Activated T-cell treated with anti-CD3 and anti-CD28 coated beads, Interleukin-2, amount 50 U/mL, for 48 hours (primary cell): ENCODE measurements at regions not wholly inside any gene's neighbourhood (a gene's known extent, or its start where the extent isn't known, plus 50 kb on each side); places are given as distances from the start of the nearest gene placed in this dataset.

Experiments
- DNase-seq, 2 experiments: peaks; one replicate each; pipeline ENCODE4 v3.0.0-alpha.2; 2020

- no peak for DNase-seq
Measured at GRCh38 chr4:181424362-181425016, 818.7 kb upstream of the TENM3 start.

GRCh38 chr4:181427076-181427475, 816.1 kb upstream of the TENM3 start:
- no peak for DNase-seq

- DNase-seq, result no peak
Measured at GRCh38 chr4:181431006-181431405, 812.2 kb upstream of the TENM3 start.

- no peak for DNase-seq
Measured at GRCh38 chr4:181431661-181432060, 811.5 kb upstream of the TENM3 start.

- no peak for DNase-seq
Measured at GRCh38 chr4:181432335-181432734, 810.9 kb upstream of the TENM3 start.

- no peak for DNase-seq
Measured at GRCh38 chr4:181437895-181438294, 805.3 kb upstream of the TENM3 start.

- no peak for DNase-seq
Measured at GRCh38 chr4:181438641-181439040, 804.6 kb upstream of the TENM3 start.

- DNase-seq, result no peak
Measured at GRCh38 chr4:181443021-181443420, 800.2 kb upstream of the TENM3 start.

- DNase-seq, result no peak
Measured at GRCh38 chr4:181465826-181466225, 777.4 kb upstream of the TENM3 start.

- DNase-seq, result no peak
Measured at GRCh38 chr4:181468451-181468850, 774.8 kb upstream of the TENM3 start.

GRCh38 chr4:181470306-181470705, 772.9 kb upstream of the TENM3 start:
- no peak for DNase-seq

- DNase-seq, result no peak
Measured at GRCh38 chr4:181475359-181475758, 767.8 kb upstream of the TENM3 start.

GRCh38 chr4:181475781-181476507, 767.3 kb upstream of the TENM3 start:
- no peak for DNase-seq

- no peak for DNase-seq
Measured at GRCh38 chr4:181476508-181476890, 766.7 kb upstream of the TENM3 start.

- no peak for DNase-seq
Measured at GRCh38 chr4:181477591-181477990, 765.6 kb upstream of the TENM3 start.

GRCh38 chr4:181478656-181479055, 764.5 kb upstream of the TENM3 start:
- DNase-seq, result no peak

- no peak for DNase-seq
Measured at GRCh38 chr4:181479141-181479540, 764.1 kb upstream of the TENM3 start.

GRCh38 chr4:181484396-181484795, 758.8 kb upstream of the TENM3 start:
- no peak for DNase-seq

- no peak for DNase-seq
Measured at GRCh38 chr4:181488926-181489325, 754.3 kb upstream of the TENM3 start.

GRCh38 chr4:181498148-181498547, 745.1 kb upstream of the TENM3 start:
- no peak for DNase-seq

- no peak for DNase-seq
Measured at GRCh38 chr4:181502611-181503010, 740.6 kb upstream of the TENM3 start.

- no peak for DNase-seq
Measured at GRCh38 chr4:181503687-181504390, 739.4 kb upstream of the TENM3 start.

- no peak for DNase-seq
Measured at GRCh38 chr4:181504924-181505323, 738.3 kb upstream of the TENM3 start.

- DNase-seq, result no peak
Measured at GRCh38 chr4:181507180-181507835, 735.9 kb upstream of the TENM3 start.
